HCT116 (cell line): ENCODE measurements at regions not wholly inside any gene's neighbourhood (a gene's known extent, or its start where the extent isn't known, plus 50 kb on each side); places are given as distances from the start of the nearest gene placed in this dataset.

Experiments
- ATAC-seq: fragments of 200-7000 bp; cut with Tn5 transposase; 2 replicates; pipeline ENCODE4 v1.9.1; 2020; ENCODE audit warnings: mild to moderate bottlenecking, moderate library complexity
- BruUV-seq: library from RNA; stranded (reverse); fragments of 400-500 nt; replicated peaks from 2 replicates; lab custom pipeline; 2021; lab: Mats Ljungman, UMichigan
- CTCF ChIA-PET: fragments of 300-600 bp; sonication (Branson Sonifier 250); formaldehyde crosslinking; loops from one replicate; lab custom pipeline; 2021; ENCODE audit warnings: antibody characterized with exemption; lab: Charles Lee
- POLR2A ChIA-PET: fragments of 300-600, 350-600 bp; sonication (Branson Sonifier 250); formaldehyde crosslinking; loops from one replicate; lab custom pipeline; 2021; ENCODE audit warnings: antibody characterized with exemption; lab: Charles Lee
- RAD21 ChIA-PET, 2 experiments: fragments of 300-600 bp; sonication (Branson Sonifier 250); formaldehyde crosslinking; loops; one replicate each; lab custom pipeline; 2023; ENCODE audit warnings: low total read pairs in 2 of 2; ENCODE audit not compliant: uncharacterized antibody in 2 of 2, unreplicated experiment in 2 of 2, low non-redundant PET in 1 of 2; lab: Charles Lee
- DNase-seq: peaks from one replicate; pipeline ENCODE4 v3.0.0-alpha.2; 2010; ENCODE audit warnings: low read depth, low spot score
- H2AFZ ChIP-seq: fragments of 200-600 bp; shearing (Covaris generic), sonication (generic); 2 replicates; pipeline ENCODE4 v1.6.1; 2017; ENCODE audit warnings: low read depth, mixed run types, mixed read lengths, antibody characterized with exemption, low read length; ENCODE audit not compliant: poor library complexity, severe bottlenecking
- H3K27ac ChIP-seq: 2 replicates; pipeline ENCODE4 v1.5.1; 2012; ENCODE audit warnings: low read depth, low read length
- H3K27me3 ChIP-seq: fragments of 200-600 bp; sonication (generic); 2 replicates; pipeline ENCODE4 v1.6.1; 2016; ENCODE audit warnings: mixed run types, low read length, mixed read lengths; ENCODE audit not compliant: insufficient read depth
- H3K36me3 ChIP-seq, 2 experiments: fragments of 200-500 bp in 1 of 2; fragments of 200-600 bp in 1 of 2; sonication (Bioruptor generic) in 1 of 2; sonication (generic) in 1 of 2; 2 replicates each; pipeline versions ENCODE4 v1.5.1 to v1.6.1; 2014 to 2016; ENCODE audit warnings: low read length in 2 of 2, inconsistent platforms in 1 of 2, mixed read lengths in 1 of 2, mixed run types in 1 of 2; ENCODE audit not compliant: insufficient read depth in 2 of 2, control insufficient read depth in 1 of 2
- H3K4me1 ChIP-seq, 2 experiments: fragments of 200-600 bp in 1 of 2; sonication (generic) in 1 of 2; 2 replicates each; pipeline versions ENCODE4 v1.5.1 to v1.6.1; 2012 to 2017; ENCODE audit warnings: low read length in 2 of 2, inconsistent platforms in 1 of 2, mild to moderate bottlenecking in 1 of 2, mixed read lengths in 1 of 2, mixed run types in 1 of 2, moderate library complexity in 1 of 2; ENCODE audit not compliant: insufficient read depth in 2 of 2, control insufficient read depth in 1 of 2
- H3K4me2 ChIP-seq: fragments of 200-600 bp; sonication (generic); 2 replicates; pipeline ENCODE4 v1.6.1; 2017; ENCODE audit warnings: mixed run types, low read length, mixed read lengths
- H3K4me3 ChIP-seq, 2 experiments: fragments of 200-600 bp in 1 of 2; sonication (generic) in 1 of 2; replicated peaks in 1 of 2; 2 replicates each; pipeline ENCODE4 v1.5.1; 2011 to 2016; ENCODE audit warnings: low read length in 2 of 2, control low read depth in 1 of 2, low read depth in 1 of 2, mild to moderate bottlenecking in 1 of 2, mixed read lengths in 1 of 2, mixed run types in 1 of 2
- H3K79me2 ChIP-seq: fragments of 200-600 bp; sonication (generic); 2 replicates; pipeline ENCODE4 v1.6.1; 2017; ENCODE audit warnings: mild to moderate bottlenecking, mixed run types, low read length, moderate library complexity, mixed read lengths; ENCODE audit not compliant: insufficient read depth
- H3K9ac ChIP-seq: fragments of 200-600 bp; sonication (generic); 2 replicates; pipeline ENCODE4 v1.6.1; 2016; ENCODE audit warnings: low read length, mixed read lengths
- H3K9me2 ChIP-seq: fragments of 200-600 bp; sonication (generic), shearing (Covaris generic); 2 replicates; pipeline ENCODE4 v1.6.1; 2017; ENCODE audit warnings: mixed run types, mild to moderate bottlenecking, moderate library complexity; ENCODE audit not compliant: insufficient read depth
- H3K9me3 ChIP-seq, 2 experiments: fragments of 200-500 bp in 1 of 2; fragments of 200-600 bp in 1 of 2; sonication (Bioruptor generic) in 1 of 2; sonication (generic) in 1 of 2; 2 replicates each; pipeline ENCODE4 v1.6.1; 2014 to 2017; ENCODE audit warnings: low read length in 2 of 2, mixed read lengths in 2 of 2, inconsistent platforms in 1 of 2, low read depth in 1 of 2, mild to moderate bottlenecking in 1 of 2, mixed run types in 1 of 2, moderate library complexity in 1 of 2; ENCODE audit not compliant: control insufficient read depth in 1 of 2, insufficient read depth in 1 of 2
- H4K20me1 ChIP-seq: fragments of 200-600 bp; sonication (generic), shearing (Covaris generic); 2 replicates; pipeline ENCODE4 v1.6.1; 2017; ENCODE audit warnings: mixed run types, mild to moderate bottlenecking, moderate library complexity; ENCODE audit not compliant: insufficient read depth
- CBX3 ChIP-seq: IDR thresholded peaks from 2 replicates; pipeline ENCODE4 v1.6.1; 2012; ENCODE audit warnings: low read depth
- CEBPB ChIP-seq: IDR thresholded peaks from 2 replicates; pipeline ENCODE4 v1.6.1; 2012; ENCODE audit warnings: low read depth
- EGR1 ChIP-seq: IDR thresholded peaks from 2 replicates; pipeline ENCODE4 v1.6.1; 2012; ENCODE audit warnings: low read depth
- ELF1 ChIP-seq: IDR thresholded peaks from 2 replicates; pipeline ENCODE4 v1.6.1; 2012; ENCODE audit warnings: low read depth, borderline replicate concordance
- EZH2phosphoT487 ChIP-seq: fragments of 200-600 bp; IDR thresholded peaks from 2 replicates; pipeline ENCODE4 v1.6.1; 2018; ENCODE audit warnings: antibody characterized with exemption, borderline replicate concordance
- JUND ChIP-seq: IDR thresholded peaks from 2 replicates; pipeline ENCODE4 v1.6.1; 2012
- POLR2A ChIP-seq: IDR thresholded peaks from 2 replicates; pipeline ENCODE4 v1.7.0; 2011; ENCODE audit warnings: borderline replicate concordance; ENCODE audit not compliant: insufficient read depth, insufficient read length; ENCODE audit errors: extremely low read depth
- RAD21 ChIP-seq: IDR thresholded peaks from 2 replicates; pipeline ENCODE4 v1.6.1; 2012; ENCODE audit warnings: low read depth, mild to moderate bottlenecking
- SIN3A ChIP-seq: IDR thresholded peaks from 2 replicates; pipeline ENCODE4 v1.6.1; 2012; ENCODE audit warnings: low read depth
- SP1 ChIP-seq: IDR thresholded peaks from 2 replicates; pipeline ENCODE4 v1.6.1; 2012; ENCODE audit warnings: low read depth
- SRF ChIP-seq: IDR thresholded peaks from 2 replicates; pipeline ENCODE4 v1.6.1; 2012; ENCODE audit warnings: low read depth
- YY1 ChIP-seq: IDR thresholded peaks from 2 replicates; pipeline ENCODE4 v1.6.1; 2011; ENCODE audit warnings: low read length, low read depth, moderate library complexity, mild to moderate bottlenecking; ENCODE audit not compliant: insufficient replicate concordance; ENCODE audit errors: extremely low read depth
- ZFX ChIP-seq: fragments of 450-650 bp; IDR thresholded peaks from 2 replicates; pipeline ENCODE4 v1.6.1; 2017
- intact Hi-C: fragments of 100-400 bp; cut with micrococcal nuclease; formaldehyde crosslinking; loops from 2 replicates; pipeline ENCODE4 v1.10.0; 2022
- TF ChIP-seq, protein P1 (sequence below): IDR thresholded peaks from 2 replicates; pipeline ENCODE4 v1.6.1; 2012
- TF ChIP-seq, protein P2 (sequence below): IDR thresholded peaks from 2 replicates; pipeline ENCODE4 v1.6.1; 2012; ENCODE audit warnings: low read depth
- TF ChIP-seq, protein P3 (sequence below), 3 experiments: fragments of 200-600 bp in 1 of 3; sonication (generic) in 1 of 3; IDR thresholded peaks in 2 of 3; conservative IDR thresholded peaks in 1 of 3; 2 replicates each; pipeline ENCODE4 v1.5.1; 2012 to 2017; ENCODE audit warnings: low read depth in 2 of 3, low read length in 2 of 3, antibody characterized with exemption in 1 of 3, borderline replicate concordance in 1 of 3, control low read depth in 1 of 3, mild to moderate bottlenecking in 1 of 3, mixed read lengths in 1 of 3, mixed run types in 1 of 3, moderate library complexity in 1 of 3; ENCODE audit not compliant: insufficient read depth in 1 of 3
- TF ChIP-seq, protein P4 (sequence below): IDR thresholded peaks from 2 replicates; pipeline ENCODE4 v1.6.1; 2011; ENCODE audit warnings: mild to moderate bottlenecking, low read length, moderate library complexity; ENCODE audit not compliant: insufficient replicate concordance; ENCODE audit errors: extremely low read depth
- TF ChIP-seq, protein P5 (sequence below): IDR thresholded peaks from 2 replicates; pipeline ENCODE4 v1.6.1; 2012

DNA sequence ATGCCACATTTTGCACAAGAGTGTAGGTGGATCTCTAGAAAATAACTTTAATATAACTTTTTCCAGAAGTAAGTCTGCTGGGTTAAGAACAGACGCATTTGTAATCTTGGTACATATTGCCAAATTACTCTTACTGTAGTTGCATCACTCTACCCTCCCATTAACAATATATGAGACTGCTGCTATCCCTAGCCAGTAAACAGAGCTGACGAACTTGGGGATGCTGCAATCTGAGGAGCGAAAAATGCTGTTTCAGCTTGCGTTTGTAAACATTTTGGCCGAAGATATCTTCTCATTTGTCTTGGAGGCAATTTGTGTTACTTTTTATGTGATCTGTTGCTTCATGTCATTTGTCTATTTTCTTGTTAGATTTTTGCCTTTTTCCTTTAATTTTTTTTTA is 1482.8 kb downstream of the OLFM4 start:
- ATAC-seq = no peak

More for the DNA sequence above, 1482.8 kb downstream of the OLFM4 start:
- Histone ChIP-seq H3K9ac (no peak overlapping the region), H4K20me1 (no peaks in the 10 kb centered on the region), H3K9me3 (peaks cover 6 to 19% of the 10 kb centered on the region in 2 experiments; a peak in 3 of 4 replicates), H3K4me2 (no peak overlapping the region), H3K27ac (no peak overlapping the region), H3K27me3 (no peaks in the 10 kb centered on the region), H3K9me2 (no peaks in the 10 kb centered on the region), H3K4me3 (no peak overlapping the region), H3K79me2 (no peaks in the 10 kb centered on the region), H2AFZ (no peak overlapping the region), H3K4me1 (no peaks in the 10 kb centered on the region), H3K36me3 (no peaks in the 10 kb centered on the region)
- ChIA-PET POLR2A (no interaction called here), CTCF (no interaction called here), RAD21 (no interaction called here)
- DNase-seq = no peak
- intact Hi-C loops = no loop called here
- no TSS peak for BruUV-seq
- TF ChIP-seq, protein P1, sequence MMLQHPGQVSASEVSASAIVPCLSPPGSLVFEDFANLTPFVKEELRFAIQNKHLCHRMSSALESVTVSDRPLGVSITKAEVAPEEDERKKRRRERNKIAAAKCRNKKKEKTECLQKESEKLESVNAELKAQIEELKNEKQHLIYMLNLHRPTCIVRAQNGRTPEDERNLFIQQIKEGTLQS = no peak
- no peak for TF ChIP-seq CEBPB
- TF ChIP-seq, protein P2, sequence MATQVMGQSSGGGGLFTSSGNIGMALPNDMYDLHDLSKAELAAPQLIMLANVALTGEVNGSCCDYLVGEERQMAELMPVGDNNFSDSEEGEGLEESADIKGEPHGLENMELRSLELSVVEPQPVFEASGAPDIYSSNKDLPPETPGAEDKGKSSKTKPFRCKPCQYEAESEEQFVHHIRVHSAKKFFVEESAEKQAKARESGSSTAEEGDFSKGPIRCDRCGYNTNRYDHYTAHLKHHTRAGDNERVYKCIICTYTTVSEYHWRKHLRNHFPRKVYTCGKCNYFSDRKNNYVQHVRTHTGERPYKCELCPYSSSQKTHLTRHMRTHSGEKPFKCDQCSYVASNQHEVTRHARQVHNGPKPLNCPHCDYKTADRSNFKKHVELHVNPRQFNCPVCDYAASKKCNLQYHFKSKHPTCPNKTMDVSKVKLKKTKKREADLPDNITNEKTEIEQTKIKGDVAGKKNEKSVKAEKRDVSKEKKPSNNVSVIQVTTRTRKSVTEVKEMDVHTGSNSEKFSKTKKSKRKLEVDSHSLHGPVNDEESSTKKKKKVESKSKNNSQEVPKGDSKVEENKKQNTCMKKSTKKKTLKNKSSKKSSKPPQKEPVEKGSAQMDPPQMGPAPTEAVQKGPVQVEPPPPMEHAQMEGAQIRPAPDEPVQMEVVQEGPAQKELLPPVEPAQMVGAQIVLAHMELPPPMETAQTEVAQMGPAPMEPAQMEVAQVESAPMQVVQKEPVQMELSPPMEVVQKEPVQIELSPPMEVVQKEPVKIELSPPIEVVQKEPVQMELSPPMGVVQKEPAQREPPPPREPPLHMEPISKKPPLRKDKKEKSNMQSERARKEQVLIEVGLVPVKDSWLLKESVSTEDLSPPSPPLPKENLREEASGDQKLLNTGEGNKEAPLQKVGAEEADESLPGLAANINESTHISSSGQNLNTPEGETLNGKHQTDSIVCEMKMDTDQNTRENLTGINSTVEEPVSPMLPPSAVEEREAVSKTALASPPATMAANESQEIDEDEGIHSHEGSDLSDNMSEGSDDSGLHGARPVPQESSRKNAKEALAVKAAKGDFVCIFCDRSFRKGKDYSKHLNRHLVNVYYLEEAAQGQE = no peak
- TF ChIP-seq SIN3A = no peak
- no peak for TF ChIP-seq YY1
- no peak for TF ChIP-seq CBX3
- TF ChIP-seq POLR2A = no peak
- no peak for TF ChIP-seq RAD21
- no peak for TF ChIP-seq EGR1
- no peak for TF ChIP-seq SP1
- no peak for TF ChIP-seq ELF1
- TF ChIP-seq JUND = no peak
- TF ChIP-seq ZFX = no peak
- no peak for TF ChIP-seq EZH2phosphoT487
- TF ChIP-seq SRF = no peak
- TF ChIP-seq, protein P3, sequence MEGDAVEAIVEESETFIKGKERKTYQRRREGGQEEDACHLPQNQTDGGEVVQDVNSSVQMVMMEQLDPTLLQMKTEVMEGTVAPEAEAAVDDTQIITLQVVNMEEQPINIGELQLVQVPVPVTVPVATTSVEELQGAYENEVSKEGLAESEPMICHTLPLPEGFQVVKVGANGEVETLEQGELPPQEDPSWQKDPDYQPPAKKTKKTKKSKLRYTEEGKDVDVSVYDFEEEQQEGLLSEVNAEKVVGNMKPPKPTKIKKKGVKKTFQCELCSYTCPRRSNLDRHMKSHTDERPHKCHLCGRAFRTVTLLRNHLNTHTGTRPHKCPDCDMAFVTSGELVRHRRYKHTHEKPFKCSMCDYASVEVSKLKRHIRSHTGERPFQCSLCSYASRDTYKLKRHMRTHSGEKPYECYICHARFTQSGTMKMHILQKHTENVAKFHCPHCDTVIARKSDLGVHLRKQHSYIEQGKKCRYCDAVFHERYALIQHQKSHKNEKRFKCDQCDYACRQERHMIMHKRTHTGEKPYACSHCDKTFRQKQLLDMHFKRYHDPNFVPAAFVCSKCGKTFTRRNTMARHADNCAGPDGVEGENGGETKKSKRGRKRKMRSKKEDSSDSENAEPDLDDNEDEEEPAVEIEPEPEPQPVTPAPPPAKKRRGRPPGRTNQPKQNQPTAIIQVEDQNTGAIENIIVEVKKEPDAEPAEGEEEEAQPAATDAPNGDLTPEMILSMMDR (IDR thresholded peaks at IDR 0.05 in 2 of 3, conservative IDR thresholded peaks at IDR 0.05 in 1 of 3; ENCODE audit: borderline replicate concordance in 1 of 3, insufficient read depth in 1 of 3, low read depth in 2 of 3, low read length in 2 of 3) = no peak
- TF ChIP-seq, protein P4, sequence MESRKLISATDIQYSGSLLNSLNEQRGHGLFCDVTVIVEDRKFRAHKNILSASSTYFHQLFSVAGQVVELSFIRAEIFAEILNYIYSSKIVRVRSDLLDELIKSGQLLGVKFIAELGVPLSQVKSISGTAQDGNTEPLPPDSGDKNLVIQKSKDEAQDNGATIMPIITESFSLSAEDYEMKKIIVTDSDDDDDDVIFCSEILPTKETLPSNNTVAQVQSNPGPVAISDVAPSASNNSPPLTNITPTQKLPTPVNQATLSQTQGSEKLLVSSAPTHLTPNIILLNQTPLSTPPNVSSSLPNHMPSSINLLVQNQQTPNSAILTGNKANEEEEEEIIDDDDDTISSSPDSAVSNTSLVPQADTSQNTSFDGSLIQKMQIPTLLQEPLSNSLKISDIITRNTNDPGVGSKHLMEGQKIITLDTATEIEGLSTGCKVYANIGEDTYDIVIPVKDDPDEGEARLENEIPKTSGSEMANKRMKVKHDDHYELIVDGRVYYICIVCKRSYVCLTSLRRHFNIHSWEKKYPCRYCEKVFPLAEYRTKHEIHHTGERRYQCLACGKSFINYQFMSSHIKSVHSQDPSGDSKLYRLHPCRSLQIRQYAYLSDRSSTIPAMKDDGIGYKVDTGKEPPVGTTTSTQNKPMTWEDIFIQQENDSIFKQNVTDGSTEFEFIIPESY = no peak
- TF ChIP-seq, protein P5, sequence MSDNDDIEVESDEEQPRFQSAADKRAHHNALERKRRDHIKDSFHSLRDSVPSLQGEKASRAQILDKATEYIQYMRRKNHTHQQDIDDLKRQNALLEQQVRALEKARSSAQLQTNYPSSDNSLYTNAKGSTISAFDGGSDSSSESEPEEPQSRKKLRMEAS = no peak
